Right lobe of liver (tissue), 6 donors: ENCODE measurements at regions not wholly inside any gene's neighbourhood (a gene's known extent, or its start where the extent isn't known, plus 50 kb on each side); places are given as distances from the start of the nearest gene placed in this dataset.
"Not testable (repeated sequence)": the region's sequence is repeated elsewhere in the genome, so short reads cannot be mapped to it uniquely, and the experiment has no call there.

ENCODE experiments used
- ATAC-seq, 4 donors: fragments of 200-7000 bp; cut with Tn5 transposase; one replicate each; pipeline ENCODE4 v1.9.1; 2020; ENCODE audit warnings: mild to moderate bottlenecking in 4 of 4, moderate library complexity in 4 of 4
- DNase-seq, 3 donors: peaks; one replicate each; pipeline ENCODE4 v3.0.0-alpha.2; 2020
- H3K27ac ChIP-seq, 3 donors: fragments of 200-600 bp; one replicate each; pipeline ENCODE4 v1.8.0; 2022
- H3K27me3 ChIP-seq, 2 donors: fragments of 200-600 bp; one replicate each; pipeline ENCODE4 v1.8.0; 2022
- H3K36me3 ChIP-seq, 4 donors: fragments of 200-600 bp; sonication (generic) in 1 of 4; one replicate each; pipeline versions ENCODE4 v1.5.1 to v1.8.0; 2017 to 2022; ENCODE audit warnings: control low read depth in 1 of 4
- H3K4me1 ChIP-seq, 4 donors: fragments of 200-600 bp; sonication (generic) in 1 of 4; one replicate each; pipeline versions ENCODE4 v1.5.1 to v1.8.0; 2017 to 2022; ENCODE audit warnings: control low read depth in 1 of 4
- H3K4me3 ChIP-seq, 3 donors: fragments of 200-600 bp; one replicate each; pipeline ENCODE4 v1.8.0; 2022
- H3K9me3 ChIP-seq, 4 donors: fragments of 200-600 bp; sonication (generic) in 1 of 4; one replicate each; pipeline versions ENCODE4 v1.5.1 to v1.8.0; 2017 to 2022; ENCODE audit warnings: control low read depth in 1 of 4
- POLR2A ChIP-seq: fragments of 450-650 bp; IDR thresholded peaks from one replicate; pipeline ENCODE4 v1.6.1; 2017; ENCODE audit warnings: antibody characterized with exemption, mild to moderate bottlenecking
- WGBS: methylation state at CpG from one replicate; pipeline ENCODE4 v1.1.6; 2018; ENCODE audit warnings: low coverage, low lambda C conversion rate; ENCODE audit not compliant: insufficient coverage; ENCODE audit errors: missing lambda C conversion rate; 5-methylcytosine and 5-hydroxymethylcytosine counted together
- intact Hi-C, 2 donors: fragments of 100-400 bp; cut with DNase I; formaldehyde crosslinking; loops; one replicate each; pipeline versions ENCODE4 v1.11.2 to v1.14.1; 2022
- TF ChIP-seq, protein P1 (sequence below), 4 donors: fragments of 200-600 bp in 3 of 4; fragments of 450-650 bp in 1 of 4; IDR thresholded peaks; one replicate each; pipeline versions ENCODE4 v1.5.1 to v1.8.0; 2016 to 2022; ENCODE audit warnings: antibody characterized with exemption in 4 of 4, mild to moderate bottlenecking in 2 of 4
- donor health status: DM: no; HTN: yes; CAD: no.
- donor health status: DM: no; HTN: no; CAD: no.
- donor health status: DM: no; HTN: no; CAD: no.
- donor health status: DM: no; HTN: yes; CAD: no.
- donor health status: DM: no; HTN: yes; CAD: no.

DNA sequence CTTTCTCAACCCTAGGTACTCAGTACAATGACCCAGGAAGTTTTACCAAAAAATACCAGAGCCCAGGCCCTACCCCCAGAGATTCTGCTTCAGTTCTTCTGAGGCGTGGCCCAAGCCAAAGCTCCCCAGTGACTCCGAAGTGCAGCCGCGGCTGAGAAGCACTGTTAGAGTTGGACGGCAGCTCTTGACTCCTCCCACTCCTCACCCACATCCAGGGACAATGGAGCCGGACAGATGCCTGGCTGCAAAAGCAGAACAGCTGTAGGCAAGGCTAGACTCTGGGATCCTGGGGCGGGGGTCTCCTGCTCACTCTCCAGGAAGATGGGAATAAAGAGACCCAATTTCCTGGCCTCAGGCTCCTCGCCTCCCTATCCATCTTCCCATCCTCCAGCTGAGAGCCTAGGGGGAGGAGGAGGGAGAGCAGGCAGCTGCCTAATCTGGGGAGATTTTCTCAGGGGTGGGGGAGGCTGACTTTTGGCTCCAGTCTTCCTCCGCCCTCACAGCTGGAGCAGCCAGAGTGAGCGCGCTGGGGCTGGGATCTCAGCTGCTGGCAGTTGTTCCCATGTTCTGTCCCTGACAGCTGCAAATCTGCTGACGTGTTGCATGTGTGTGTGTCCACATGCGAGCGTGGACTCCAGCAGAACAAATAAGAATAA is 223.8 kb downstream of the OPA1 start:
- Histone ChIP-seq H3K27ac (no peak overlapping the region), H3K4me1 (peaks cover 0 to 3% (median 0%) of the 10 kb centered on the region in 4 donors), H3K4me3 (no peak overlapping the region), H3K9me3 (no peaks in the 10 kb centered on the region), H3K36me3 (no peaks in the 10 kb centered on the region), H3K27me3 (no peaks in the 10 kb centered on the region)
- ATAC-seq (peak; percentile 47 to 85 (median 70)), DNase-seq (peak in 2 of 3 donors; percentile 57 to 60)
- intact Hi-C loops = no loop called here
- 49% methylated on average over 11 of the region's 14 CpGs for WGBS
- TF ChIP-seq, protein P1, sequence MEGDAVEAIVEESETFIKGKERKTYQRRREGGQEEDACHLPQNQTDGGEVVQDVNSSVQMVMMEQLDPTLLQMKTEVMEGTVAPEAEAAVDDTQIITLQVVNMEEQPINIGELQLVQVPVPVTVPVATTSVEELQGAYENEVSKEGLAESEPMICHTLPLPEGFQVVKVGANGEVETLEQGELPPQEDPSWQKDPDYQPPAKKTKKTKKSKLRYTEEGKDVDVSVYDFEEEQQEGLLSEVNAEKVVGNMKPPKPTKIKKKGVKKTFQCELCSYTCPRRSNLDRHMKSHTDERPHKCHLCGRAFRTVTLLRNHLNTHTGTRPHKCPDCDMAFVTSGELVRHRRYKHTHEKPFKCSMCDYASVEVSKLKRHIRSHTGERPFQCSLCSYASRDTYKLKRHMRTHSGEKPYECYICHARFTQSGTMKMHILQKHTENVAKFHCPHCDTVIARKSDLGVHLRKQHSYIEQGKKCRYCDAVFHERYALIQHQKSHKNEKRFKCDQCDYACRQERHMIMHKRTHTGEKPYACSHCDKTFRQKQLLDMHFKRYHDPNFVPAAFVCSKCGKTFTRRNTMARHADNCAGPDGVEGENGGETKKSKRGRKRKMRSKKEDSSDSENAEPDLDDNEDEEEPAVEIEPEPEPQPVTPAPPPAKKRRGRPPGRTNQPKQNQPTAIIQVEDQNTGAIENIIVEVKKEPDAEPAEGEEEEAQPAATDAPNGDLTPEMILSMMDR (IDR thresholded peaks at IDR 0.05) = no peak
- TF ChIP-seq POLR2A = no peak

DNA sequence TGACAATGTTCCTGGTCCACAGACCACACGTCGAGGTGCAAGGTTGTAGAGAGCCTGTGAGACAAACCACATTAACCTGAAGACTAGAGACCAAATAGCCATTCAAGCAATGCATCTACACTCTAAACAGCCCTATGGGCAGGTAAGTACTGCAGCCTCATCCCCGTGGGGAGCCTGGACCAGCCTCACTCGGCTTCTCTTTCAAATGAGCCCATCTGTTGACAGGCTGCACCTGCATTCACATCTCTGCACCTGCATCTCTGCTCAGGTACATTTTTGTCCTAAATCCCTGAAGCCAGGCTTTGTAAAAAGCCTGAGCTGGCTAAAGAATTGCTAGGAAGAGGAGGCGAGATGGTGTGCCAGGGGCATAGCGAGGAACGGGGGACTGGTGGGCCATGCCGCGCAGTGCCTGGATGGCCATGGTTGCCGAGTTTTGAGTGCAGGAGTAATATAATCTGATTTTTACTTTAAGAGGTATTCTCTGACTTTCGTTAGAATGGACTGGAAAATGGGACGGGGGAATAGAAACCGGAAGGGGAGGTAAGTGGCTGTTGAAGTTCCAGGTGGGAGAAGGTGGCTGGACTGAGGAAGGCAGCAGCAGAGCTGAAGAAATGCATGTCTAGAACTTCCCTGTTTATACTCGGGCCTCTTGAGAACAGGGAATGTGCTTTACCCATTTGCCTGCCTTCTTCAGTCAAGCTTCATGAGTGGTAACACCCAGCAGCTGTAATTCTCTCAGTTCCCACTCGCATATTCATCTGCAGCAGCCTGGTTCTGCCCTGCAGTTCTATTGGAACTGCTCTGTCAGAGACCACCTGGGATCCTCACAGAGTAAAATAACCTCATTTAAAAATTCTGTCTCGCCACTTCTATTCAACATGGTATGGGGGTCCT is 226.4 kb downstream of the OPA1 start:
- ATAC-seq (no peak), DNase-seq (no peak)
- peaks cover 0 to 3% (median 0%) of the 10 kb centered on the region in 4 donors for H3K4me1 ChIP-seq
- no peaks in the 10 kb centered on the region for H3K9me3 ChIP-seq
- no peaks in the 10 kb centered on the region for H3K27me3 ChIP-seq
- TF ChIP-seq, protein P1 (IDR thresholded peaks at IDR 0.05) = no peak
- TF ChIP-seq POLR2A = no peak
- no peaks in the 10 kb centered on the region for H3K36me3 ChIP-seq
- H3K4me3 ChIP-seq = no peak overlapping the region
- 87% methylated on average over 16 of the region's 16 CpGs for WGBS
- intact Hi-C loops = no loop called here
- no peak overlapping the region for H3K27ac ChIP-seq

DNA sequence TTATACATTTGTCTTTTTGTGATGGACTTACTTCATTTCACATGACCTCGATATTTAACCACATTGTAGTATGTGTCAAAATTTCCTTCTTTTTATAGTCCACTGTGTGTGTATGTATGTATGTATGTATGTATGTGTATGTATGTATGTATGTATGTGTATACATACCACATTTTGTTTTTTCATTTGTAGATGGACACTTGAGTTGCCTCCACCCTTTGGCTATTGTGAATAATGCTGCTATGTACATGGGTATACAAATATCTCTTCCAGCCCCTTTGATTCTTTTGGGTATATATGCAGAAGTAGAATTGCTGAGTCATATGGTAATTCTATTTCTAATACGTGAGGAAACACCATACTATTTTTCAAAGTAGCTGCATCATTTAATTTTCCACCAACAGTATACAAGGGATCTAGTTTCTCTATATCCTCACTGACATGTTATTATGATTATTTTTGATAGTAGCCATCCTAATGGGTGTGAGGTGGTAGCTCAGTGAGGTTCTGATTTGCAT is 228.2 kb downstream of the OPA1 start:
- Histone ChIP-seq H3K9me3 (no peaks in the 10 kb centered on the region), H3K36me3 (no peaks in the 10 kb centered on the region), H3K4me3 (no peak overlapping the region), H3K4me1 (peaks cover 0 to 3% (median 0%) of the 10 kb centered on the region in 4 donors), H3K27me3 (no peaks in the 10 kb centered on the region), H3K27ac (no peak overlapping the region)
- ATAC-seq (no peak), DNase-seq (no peak)
- 69% methylated on average over 2 of the region's 2 CpGs for WGBS
- TF ChIP-seq POLR2A = no peak
- TF ChIP-seq, protein P1 (IDR thresholded peaks at IDR 0.05) = no peak
- intact Hi-C loops = no loop called here

DNA sequence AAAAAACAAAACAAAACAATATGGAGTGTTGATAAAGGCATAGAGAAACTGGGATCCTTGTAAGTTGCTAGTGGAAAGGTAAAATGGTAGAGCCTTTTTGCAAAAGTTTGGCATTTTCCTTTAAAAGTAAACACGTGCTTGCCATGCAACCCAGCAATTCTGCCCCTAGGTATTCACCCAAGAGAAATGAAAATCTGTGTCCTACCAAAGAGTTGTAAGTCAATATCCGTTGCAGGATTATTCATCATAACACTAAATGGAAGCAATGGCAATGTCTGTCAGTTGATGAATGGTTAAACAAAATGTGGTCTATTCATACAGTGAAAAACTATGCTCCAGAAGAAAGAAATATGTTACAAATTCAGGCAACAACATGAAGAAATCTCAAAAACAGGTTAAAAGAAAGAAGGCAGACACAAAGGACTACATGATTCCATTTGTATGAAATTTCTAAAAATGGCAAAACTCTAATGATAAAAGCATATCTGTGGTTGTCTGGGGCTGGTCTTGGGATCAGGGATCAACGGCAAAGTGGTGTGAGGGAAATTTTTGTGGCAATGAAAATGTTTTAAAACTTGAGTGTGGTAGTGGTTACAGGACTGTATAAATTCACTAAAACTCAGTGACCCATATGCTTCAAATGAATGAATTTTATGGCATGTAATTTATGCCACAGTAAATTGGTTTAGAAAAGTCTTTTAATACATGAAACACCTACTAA is 229.6 kb downstream of the OPA1 start:
- TF ChIP-seq, protein P1 (IDR thresholded peaks at IDR 0.05) = no peak
- no peak for TF ChIP-seq POLR2A
- no peaks in the 10 kb centered on the region for H3K36me3 ChIP-seq
- WGBS = 74% methylated on average over 3 of the region's 3 CpGs
- ATAC-seq = no peak
- H3K27ac ChIP-seq = no peak overlapping the region
- no peaks in the 10 kb centered on the region for H3K9me3 ChIP-seq
- no peaks in the 10 kb centered on the region for H3K27me3 ChIP-seq
- intact Hi-C loops = no loop called here
- H3K4me1 ChIP-seq = no peaks in the 10 kb centered on the region
- no peak for DNase-seq
- no peak overlapping the region for H3K4me3 ChIP-seq

DNA sequence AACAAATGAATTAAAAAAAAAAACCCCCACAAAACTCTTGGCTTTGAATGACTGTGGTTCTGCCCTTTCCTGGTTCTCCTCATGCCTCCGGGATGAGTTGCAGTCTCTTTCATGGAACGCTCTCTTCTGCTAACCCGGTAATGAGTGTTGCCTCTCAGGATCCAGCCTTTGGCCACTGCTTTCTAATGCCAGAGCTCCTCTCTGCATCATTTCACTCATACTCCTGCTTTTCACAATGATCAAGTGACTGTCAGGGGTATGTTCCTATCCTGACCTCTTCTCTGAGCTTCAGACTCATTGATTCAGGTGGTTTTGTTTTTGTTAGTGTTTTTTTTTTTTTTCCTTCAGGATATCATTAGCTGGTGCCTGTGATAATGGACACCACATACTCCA is 230.2 kb downstream of the OPA1 start:
- H3K36me3 ChIP-seq, H3K27me3 ChIP-seq, DNase-seq, H3K4me1 ChIP-seq, ATAC-seq, intact Hi-C loops, H3K9me3 ChIP-seq, H3K4me3 ChIP-seq, H3K27ac ChIP-seq: not testable (repeated sequence)
- 84% methylated on average over 3 of the region's 3 CpGs for WGBS
